Hypothalamus (tissue), 51 donors: ENCODE measurements at regions not wholly inside any gene's neighbourhood (a gene's known extent, or its start where the extent isn't known, plus 50 kb on each side); places are given as distances from the start of the nearest gene placed in this dataset.
"Not testable (repeated sequence)": the region's sequence is repeated elsewhere in the genome, so short reads cannot be mapped to it uniquely, and the experiment has no call there.

Experiments used
- DNase-seq, 51 donors: peaks; one replicate each; lab custom pipeline; 2025; lab: John Stamatoyannopoulos, UW

DNA sequence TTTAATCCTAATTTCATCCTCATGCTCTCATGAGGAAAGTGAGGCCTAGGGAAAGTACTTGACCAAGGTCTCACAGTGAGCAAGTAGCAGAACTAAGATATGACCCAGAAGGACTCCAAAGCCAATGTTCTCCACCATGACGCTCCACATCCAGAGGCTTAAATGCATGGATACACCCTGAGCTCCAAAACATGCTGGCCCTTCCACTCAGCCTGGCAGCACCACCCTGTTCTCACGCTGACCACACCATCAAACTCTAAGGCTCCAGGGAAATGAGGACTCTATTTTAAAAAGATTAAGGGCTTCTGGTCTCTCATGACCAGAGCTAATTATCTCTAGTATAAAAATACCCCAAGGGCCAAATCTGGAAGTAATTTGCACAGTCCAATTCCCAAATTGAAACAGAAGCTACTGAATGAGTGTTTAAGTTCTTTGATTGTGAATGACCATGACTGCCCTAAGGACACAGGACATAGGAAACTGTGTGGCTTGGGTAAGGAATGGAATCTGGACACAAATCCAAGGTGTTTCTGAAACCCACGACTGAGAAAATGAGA is 71.1 kb upstream of the ABLIM1 start:
- DNase-seq, result no peak

DNA sequence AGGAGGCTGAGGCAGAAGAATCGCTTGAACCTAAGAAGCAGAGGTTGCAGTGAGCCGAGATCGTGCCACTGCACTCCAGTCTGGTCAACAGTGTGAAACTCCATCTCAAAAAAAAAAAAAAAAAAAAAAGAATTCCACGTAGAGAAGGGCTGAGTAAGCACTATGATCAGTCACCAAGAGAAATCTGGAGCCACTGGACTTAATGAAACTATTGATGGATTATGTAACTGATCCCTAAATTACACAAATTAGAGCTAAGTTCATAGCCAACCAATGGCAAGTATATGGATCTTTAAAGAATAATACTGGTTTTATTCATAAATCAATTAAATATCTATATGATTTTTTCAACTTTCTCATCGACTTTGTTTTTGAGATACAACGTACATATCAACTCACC is 72.2 kb upstream of the ABLIM1 start:
- DNase-seq, result no peak

DNA sequence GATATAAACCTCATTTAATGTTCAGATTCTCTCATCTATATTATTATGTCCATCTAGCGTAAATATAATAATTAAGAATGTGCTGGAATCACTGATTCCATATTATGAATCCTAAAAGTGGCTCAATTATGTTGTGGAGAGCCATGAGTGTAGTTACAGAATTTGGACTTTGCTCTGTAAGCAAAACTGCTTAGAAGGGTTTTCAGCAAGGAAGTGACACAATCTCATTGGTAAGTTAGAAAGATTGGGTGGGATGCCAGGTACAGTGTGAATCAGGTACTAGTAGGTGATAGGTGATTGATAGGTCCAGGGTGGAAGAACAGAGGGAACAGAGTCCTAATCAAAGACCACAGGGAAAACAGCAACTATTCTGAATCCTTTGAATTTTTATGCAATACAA is 74.9 kb upstream of the ABLIM1 start:
- DNase-seq, result no peak

DNA sequence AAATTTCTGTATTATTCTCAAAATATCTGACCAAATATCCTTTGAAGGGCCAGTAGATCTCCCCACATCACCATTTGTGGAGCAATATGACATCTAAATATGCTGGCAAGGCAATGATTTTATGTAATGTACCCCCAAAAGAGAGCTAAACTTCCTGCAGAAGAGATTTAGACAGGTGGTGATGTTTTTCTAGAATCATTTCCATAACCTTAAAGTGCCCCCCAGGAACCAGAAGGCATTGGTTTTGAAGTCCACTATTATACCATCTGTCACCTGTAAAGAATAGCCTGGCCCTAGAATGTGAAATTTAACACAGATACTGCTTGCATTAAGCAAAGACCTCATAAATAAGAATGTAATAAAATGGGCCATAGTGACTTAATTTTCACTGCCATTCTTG is 77.9 kb upstream of the ABLIM1 start:
- DNase-seq, result no peak

DNA sequence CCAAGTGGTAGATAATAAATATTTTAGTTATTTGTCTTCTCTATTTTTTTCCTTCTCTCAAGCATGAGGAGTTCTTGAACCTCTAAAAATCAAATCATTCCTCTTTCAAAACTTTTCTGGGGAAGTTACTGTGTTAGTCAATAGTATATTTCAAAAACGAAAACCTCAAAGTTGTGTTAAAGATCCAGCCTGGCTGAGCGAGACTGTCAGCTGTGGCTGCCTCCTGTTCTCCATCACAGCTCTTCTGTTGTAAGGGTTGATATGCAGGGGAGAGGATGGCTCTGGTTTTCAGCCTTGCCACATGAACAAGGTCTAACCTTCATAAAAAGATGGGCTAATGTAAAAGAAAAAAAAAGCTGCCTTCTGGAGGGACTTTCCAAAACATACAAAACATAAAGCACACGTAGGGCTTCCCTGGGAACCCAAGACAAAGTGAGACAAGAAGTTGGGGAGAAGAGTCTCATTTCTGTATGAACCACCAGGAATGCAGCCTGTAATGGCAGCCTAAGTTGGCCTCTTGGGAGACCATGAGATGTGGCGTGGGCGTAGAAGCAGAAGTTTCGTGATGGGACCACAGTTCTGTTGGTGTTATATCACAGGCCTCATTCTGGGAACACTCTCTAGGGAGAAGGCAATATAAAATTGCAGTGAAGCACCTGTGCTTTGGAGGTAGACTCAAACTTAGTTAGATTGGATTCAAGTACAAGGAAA is 77.9 kb upstream of the FHIP2A start:
- no peak for DNase-seq

DNA sequence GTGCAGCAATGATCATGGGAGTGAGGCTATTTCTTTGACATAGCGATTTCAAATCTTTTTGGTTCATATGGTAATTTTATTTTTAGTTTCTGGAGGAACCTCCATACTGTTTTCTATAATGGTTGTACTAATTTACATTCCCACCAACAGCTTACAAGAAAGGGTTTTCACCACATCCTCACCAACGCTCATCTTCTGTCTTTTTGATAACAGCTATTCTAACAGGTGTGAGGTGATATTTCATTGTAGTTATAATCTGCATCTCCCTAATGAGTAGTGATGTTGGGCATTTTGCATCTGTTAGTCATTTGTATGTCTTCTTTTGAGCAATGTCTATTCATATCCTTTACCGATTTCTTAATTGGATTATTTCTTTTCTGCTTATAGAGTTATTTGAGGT is 75.0 kb upstream of the FHIP2A start:
- DNase-seq, result no peak

DNA sequence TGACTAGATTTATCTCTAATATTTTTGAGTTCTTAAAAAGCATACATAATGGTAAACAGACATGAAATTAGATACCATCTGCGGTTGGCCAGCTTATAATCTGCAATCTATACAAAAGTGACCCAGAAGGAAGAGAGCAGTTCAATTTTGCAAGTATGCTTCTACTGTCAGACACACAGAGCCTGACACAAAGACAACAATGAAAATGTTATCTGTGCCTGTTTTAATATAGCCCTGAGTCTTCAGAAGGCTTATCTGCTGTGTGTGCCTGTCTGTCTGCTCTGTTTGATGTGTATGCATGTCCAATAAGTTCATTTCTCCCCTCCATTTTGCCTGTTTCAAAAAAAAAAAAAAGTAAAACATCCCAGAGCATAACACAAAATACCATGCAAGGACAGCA is 73.3 kb upstream of the FHIP2A start:
- DNase-seq, result no peak

DNA sequence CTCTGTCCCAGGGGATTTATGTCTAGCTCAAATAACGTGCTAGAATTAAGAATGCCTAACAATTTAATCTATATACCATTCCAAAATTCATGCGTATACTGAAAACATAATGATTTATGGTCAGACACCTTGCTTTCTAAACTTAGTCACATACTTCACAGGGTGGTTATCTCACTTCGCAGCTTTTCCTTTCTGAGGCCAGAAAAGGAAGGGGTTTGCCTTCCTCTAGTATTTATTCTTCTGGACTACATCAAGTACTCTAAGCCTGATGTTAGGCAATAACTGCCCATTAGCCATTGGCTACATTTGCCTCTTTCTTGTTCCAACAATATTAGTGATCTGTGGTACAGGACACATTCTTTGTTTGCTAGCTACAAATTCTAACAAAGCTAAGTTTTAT is 72.6 kb upstream of the FHIP2A start:
- DNase-seq, result no peak

DNA sequence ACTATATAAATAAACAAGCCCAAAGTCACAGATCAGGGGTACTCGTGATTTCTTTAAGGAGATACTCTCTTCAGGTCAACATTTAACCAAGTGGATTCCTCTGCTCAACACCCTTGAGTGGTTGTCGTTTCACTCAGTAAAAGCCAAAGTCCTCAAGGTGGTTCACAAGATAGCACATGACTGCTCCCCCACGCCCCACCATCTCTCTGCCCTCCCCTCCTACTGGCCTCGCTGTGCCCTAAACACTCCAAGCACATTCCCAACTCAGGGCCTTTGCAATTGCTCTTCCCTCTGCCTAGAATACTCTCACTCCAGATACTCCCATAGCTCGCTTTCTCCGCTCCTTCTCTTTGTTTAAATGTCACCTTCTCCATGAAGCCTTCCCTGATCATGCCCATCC is 72.1 kb upstream of the FHIP2A start:
- no peak for DNase-seq

DNA sequence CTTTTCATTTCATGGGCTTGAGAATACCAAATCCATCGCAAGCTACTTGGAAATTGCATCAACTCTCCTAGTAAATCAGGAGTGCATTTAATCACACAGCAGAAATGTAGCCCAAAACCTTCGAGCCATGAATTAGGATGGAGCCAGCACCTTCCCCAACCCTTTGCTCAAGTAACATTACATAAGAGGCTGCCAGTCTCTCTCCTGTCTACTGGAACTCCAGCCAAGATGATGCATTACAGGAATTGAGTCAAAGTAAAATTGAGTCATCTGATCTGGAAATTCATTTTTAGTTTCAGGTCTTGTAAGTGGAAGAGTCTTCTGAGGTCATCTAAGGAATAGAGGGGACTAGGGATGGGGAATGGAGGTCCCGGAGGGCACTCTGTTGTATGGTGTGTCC is 69.7 kb upstream of the FHIP2A start:
- DNase-seq, result no peak

DNA sequence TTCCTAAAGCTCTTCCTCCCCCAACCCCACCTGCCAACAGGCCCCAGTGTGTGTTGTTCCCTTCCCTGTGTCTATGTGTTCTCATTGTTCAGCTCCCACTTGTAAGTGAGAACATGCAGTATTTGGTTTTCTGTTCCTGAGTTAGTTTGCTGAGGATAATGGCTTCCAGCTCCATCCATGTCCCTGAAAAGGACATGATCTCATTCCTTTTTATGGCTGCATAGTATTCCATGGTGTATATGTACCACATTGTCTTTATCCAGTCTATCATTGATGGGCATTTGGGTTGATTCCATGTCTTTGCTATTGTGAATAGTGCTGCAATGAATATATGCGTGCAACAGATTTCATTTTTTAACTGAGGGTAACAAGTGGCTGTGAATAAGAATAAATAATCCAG is 69.0 kb upstream of the FHIP2A start:
- DNase-seq, result not testable (repeated sequence)

DNA sequence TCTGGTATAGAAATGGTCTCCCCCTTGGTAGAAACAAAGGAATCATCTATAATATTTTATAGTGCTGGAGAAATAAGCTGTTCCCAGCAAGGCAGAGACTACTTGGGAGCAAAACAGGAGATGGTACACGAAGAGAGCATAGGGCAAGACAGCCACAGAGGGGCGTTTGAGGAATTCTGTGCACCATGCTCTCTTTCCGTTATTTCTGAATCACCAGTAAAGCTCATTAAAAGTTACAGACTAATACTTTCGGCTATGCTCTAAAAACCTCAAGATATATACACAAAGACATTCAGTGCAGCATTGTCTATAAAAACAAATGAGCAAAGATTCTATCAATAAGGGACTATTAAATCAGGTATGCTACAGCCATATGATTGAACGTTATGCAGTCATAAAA is 68.5 kb upstream of the FHIP2A start:
- DNase-seq, result no peak

DNA sequence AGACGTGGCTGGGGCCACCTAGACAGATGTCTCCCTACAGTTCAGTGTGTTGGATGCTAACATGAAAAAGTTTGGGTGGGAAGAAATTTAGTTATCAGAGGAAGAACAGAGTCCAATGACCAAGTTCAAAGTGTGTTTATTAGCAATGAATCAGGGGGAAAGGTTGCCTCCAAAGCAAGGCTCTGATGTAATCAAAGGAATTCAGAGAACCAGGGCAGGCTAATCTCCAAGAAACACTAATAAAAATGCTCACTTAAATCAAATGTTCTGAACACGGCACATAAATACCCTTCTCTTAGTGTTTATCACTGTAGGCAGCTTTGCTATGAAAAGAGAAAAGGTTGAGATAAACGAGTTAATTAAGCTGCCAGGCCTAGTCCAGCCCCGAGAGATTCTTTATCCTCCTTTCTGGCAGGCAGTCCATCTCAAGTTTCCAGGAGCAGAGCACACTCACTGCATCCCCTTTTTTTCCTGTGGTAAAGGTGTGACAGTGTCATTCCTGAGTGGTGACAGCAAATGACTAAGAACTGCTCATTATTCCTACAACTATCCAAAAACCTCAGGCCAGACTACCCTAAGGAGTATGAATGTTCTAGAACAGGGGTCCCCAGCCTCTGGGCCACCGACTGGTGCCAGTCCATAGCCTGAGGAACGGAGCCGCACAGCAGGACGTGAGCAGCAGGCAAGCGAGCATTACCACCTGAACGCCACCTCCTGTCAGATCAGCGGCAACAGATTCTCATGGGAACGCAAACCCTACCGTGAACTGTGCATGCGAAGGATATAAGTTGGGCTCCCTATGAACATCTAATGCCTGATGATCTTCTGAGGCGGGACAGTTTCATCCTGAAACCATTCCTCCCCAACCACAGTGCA is 66.9 kb upstream of the FHIP2A start:
- DNase-seq, result no peak

DNA sequence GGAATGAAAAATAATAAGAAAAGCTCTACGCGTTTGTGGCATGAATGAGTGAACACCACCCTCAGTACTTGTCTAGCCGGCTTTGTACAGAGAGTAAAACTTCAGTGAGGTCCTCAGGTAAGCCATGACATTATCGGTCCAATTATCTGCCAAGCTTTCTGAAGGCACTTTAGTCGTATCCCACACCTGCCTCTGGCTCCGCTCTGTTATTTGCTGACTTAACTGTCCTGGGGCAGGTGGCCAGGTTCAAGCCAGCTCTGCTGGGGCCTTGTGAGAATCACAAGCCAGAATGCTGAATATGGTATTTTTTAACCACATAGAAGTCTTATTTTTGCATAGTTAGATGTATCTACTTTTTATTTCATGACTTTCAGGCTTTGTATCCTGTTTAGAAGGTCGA is 66.0 kb upstream of the FHIP2A start:
- DNase-seq, result no peak

DNA sequence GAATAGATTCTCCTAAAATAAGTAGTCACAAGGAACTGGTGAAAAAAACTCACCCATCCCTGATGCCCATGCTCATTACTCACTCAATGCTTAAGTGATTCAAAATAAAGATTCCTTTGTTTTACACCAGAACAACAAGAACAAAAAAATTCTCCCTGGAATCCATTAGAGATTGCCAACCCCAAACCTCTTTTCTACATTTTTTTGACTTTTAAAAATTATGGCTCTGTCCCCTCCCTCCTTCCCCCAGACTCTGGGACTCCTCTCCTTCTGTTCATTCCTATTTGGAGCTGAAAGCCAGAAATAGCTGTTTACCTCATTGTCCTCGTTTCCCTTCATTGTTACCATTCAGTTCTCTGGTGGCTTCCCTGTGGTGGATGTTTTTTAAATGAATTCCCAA is 63.2 kb upstream of the FHIP2A start:
- DNase-seq, result peak in 1 of 51 donors; percentile 12

DNA sequence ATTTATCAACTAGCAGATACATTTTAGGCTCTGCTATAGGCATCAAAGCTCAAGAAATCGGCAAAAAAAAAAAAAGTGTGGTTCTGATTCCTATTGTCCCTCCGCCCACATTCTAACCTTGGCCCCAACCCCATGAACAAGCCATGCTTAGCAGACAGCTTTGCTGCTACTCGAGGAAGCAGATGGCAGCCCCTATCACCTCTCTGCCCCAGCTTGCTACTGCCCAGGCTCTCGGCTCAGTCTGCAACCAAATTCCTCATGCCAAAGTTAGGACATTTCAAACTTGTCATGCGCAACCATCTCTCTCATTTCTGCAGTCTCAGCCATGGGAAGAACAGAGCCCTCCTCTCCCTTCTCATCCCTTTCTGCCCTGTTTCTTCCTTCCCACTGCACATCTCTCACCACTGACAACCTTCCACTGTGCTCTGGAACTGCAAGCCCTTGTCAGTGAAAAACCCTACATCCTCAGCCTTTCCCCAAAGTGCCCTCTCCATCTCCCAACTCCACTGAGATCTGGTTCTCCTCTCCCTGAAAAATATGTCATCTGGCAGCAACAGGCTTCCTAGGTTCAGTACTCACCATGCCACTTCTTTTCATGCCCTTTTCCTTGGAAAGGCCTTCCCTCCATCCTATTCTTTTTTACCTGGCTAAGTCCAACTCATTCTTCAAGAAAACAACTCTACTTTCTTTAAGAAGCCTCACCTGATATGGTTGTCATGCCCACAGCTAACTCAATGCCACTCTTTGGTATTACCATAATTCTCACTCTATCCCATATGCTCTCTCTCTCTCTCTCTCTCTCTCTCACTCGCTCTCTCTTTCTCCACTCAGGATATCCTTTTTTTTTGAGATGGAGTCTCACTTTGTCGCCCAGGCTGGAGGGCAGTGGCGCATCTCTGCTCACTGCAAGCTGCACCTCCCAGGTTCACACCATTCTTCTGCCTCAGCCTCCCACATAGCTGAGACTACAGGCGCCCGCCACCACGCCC is 60.1 kb upstream of the FHIP2A start:
- no peak for DNase-seq

DNA sequence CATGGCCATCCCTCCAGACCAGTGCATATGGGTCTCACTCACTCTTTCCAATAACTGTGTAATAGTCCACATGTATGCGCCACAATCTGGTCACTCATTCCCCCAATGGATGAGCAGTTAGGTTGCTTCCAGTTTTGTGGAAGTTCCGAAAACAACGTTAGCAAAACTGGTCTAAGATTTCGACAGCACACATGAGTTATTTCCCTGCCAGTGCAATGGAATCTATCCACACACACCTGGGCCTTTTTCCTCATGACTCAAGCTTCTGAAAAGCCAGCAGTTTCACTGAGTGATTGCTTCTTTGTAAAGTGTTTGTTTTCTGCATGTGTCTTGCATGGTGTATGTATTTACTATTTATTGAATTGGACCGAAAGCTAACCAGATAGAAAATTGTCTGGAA is 58.8 kb upstream of the FHIP2A start:
- no peak for DNase-seq

DNA sequence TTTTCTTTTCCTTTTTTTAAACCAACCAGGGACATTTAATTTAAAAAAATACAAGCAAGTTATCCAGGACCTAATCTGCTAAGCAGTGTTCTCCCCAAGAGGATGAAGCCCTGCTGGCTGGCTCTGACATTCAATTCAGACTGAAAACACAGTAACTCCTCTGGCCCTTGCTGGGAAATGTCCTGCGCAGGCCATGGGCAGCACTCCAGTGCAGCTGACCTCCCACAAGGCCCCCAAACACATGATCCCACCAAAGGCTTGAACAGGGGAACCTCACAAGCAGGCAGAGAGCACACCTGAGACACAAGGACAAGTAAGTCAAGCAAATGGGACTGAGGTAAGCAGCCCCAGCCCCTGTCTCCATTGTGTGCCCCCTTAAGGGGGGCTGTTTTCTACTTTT is 56.9 kb upstream of the FHIP2A start:
- peak in 26 of 51 donors; percentile 2 to 47 (median 22) for DNase-seq

DNA sequence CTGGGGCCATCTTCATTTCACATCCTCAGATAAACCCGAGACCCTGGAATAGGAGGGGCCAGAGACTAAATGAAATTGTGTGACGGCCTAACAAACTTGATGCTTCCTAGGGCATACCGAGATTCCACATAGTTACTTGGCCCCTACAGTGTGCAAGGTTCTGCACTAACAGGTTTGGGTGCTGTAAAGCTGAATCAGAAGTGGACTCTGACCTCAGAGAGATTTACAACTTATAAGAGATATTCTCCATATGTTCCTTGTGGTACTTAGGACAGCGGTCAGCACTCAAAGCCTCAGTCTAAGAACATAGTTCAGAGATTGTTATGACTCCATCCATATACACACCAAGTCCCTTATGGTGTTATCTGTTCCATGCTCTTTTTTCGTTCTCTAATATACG is 55.1 kb upstream of the FHIP2A start:
- DNase-seq, result peak in 1 of 51 donors; percentile 43

DNA sequence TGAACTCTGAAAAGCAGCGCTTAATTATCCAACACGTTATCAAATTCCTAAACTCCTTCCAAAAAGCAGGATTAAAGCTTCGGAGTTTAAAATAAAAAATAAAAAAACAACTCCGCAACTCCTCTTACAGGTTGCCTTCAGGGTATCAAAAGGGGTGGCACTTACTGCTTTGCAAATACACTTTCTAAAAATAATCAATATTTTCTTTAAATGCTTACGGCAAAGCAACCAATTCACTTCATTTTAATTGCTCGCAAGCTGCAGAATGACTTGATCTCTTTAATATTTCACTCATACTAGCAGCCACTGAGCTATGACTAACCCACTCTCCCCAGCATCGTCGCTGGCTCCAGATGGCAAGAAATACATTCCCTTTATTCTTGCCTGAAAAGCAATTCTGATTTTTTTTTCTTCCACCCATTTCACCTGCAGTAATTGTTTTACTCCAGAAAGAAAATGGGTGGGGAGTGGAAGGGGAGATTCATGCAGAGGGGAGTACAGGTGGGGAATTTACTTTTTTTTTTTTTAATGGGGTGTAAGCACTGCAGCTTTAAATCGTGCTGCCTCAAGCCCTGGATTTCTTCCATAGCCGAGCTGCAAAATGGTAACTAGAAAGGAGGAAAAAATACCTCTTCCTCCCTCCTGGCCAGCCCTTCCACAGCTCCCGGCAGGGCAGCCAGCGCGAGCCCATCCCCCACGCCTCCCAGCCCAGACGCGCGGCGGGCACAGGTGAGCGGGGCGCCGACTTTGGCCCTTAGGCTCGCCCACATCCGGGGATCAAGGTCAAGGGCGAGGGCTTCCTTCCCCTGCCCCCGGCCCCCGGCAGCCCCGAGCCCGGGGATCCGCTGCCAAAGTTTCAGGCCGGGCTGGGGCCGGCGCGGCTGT is 54.2 kb upstream of the FHIP2A start:
- peak in 10 of 51 donors; percentile 7 to 42 (median 24) for DNase-seq
